ENCODE measurements at regions not wholly inside any gene's neighbourhood (a gene's known extent, or its start where the extent isn't known, plus 50 kb on each side); places are given as distances from the start of the nearest gene placed in this dataset.
"Not testable (repeated sequence)": the region's sequence is repeated elsewhere in the genome, so short reads cannot be mapped to it uniquely, and the experiment has no call there.

DNA sequence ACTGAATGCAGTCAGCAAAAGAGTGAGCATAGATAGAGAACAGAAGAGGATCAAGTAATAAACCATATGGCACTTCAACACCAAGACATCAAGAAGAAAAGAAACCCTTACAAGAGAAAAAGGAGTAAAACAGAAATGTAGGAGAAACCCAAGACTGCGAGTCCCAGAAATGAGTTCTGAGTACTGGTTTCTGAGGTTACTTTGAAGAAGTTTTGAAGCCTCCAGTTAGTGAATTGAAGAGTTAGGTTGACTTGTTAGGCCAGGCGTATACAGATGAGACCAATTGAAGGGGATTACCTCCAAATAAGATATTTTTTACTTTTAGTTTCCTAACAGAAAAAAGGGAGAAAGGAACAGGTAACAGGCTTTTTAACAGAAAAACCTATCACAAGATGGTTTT lies 162.2 kb upstream of the SSTR1 start:
- Histone ChIP-seq H3K27ac (no peak overlapping the region), H3K4me1 (no peaks in the 10 kb centered on the region), H3K9me3 (no peaks in the 10 kb centered on the region), H3K27me3 (no peaks in the 10 kb centered on the region), H3K36me3 (no peaks in the 10 kb centered on the region), H3K4me3 (no peak overlapping the region)
- DNase-seq (ENCODE audit: low spot score in 2 of 2): no peak
- TF ChIP-seq, protein P1, sequence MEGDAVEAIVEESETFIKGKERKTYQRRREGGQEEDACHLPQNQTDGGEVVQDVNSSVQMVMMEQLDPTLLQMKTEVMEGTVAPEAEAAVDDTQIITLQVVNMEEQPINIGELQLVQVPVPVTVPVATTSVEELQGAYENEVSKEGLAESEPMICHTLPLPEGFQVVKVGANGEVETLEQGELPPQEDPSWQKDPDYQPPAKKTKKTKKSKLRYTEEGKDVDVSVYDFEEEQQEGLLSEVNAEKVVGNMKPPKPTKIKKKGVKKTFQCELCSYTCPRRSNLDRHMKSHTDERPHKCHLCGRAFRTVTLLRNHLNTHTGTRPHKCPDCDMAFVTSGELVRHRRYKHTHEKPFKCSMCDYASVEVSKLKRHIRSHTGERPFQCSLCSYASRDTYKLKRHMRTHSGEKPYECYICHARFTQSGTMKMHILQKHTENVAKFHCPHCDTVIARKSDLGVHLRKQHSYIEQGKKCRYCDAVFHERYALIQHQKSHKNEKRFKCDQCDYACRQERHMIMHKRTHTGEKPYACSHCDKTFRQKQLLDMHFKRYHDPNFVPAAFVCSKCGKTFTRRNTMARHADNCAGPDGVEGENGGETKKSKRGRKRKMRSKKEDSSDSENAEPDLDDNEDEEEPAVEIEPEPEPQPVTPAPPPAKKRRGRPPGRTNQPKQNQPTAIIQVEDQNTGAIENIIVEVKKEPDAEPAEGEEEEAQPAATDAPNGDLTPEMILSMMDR (IDR thresholded peaks at IDR 0.05): no peak
- TF ChIP-seq EP300 (IDR thresholded peaks at IDR 0.05): no peak
- TF ChIP-seq POLR2AphosphoS5 (IDR thresholded peaks at IDR 0.05): no peak
- TF ChIP-seq POLR2A (IDR thresholded peaks at IDR 0.05): no peak
- WGBS: 86% methylated on average over 2 of the region's 2 CpGs

- no peak for TF ChIP-seq EP300 (IDR thresholded peaks at IDR 0.05)
- no peak overlapping the region for H3K4me3 ChIP-seq
- no peaks in the 10 kb centered on the region for H3K4me1 ChIP-seq
- no peaks in the 10 kb centered on the region for H3K9me3 ChIP-seq
- H3K27me3 ChIP-seq: no peaks in the 10 kb centered on the region
- WGBS: 84% methylated on average over 2 of the region's 2 CpGs
- DNase-seq (ENCODE audit: low spot score in 2 of 2): no peak
- H3K27ac ChIP-seq: no peak overlapping the region
- H3K36me3 ChIP-seq: no peaks in the 10 kb centered on the region
These were observed 161.5 kb upstream of the SSTR1 start for GRCh38 chr14:38046160-38046559.

- Histone ChIP-seq H3K9me3 (no peaks in the 10 kb centered on the region), H3K27ac (no peak overlapping the region), H3K27me3 (no peaks in the 10 kb centered on the region), H3K4me1 (no peaks in the 10 kb centered on the region), H3K4me3 (no peak overlapping the region), H3K36me3 (no peaks in the 10 kb centered on the region)
- TF ChIP-seq EP300 (IDR thresholded peaks at IDR 0.05) (no peak), POLR2AphosphoS5 (IDR thresholded peaks at IDR 0.05) (no peak), POLR2A (IDR thresholded peaks at IDR 0.05) (no peak)
- TF ChIP-seq, protein P1 (IDR thresholded peaks at IDR 0.05): no peak
- DNase-seq (ENCODE audit: low spot score in 2 of 2): no peak
- 67% methylated on average over 2 of the region's 2 CpGs for WGBS
These were observed 160.4 kb upstream of the SSTR1 start for GRCh38 chr14:38047195-38047902.

- no peaks in the 10 kb centered on the region for H3K9me3 ChIP-seq
- H3K36me3 ChIP-seq: no peaks in the 10 kb centered on the region
- H3K27ac ChIP-seq: no peak overlapping the region
- no peaks in the 10 kb centered on the region for H3K27me3 ChIP-seq
- TF ChIP-seq EP300 (IDR thresholded peaks at IDR 0.05): no peak
- no peak for TF ChIP-seq POLR2AphosphoS5 (IDR thresholded peaks at IDR 0.05)
- no peak for TF ChIP-seq POLR2A (IDR thresholded peaks at IDR 0.05)
- TF ChIP-seq, protein P1 (IDR thresholded peaks at IDR 0.05): no peak
- no peaks in the 10 kb centered on the region for H3K4me1 ChIP-seq
- DNase-seq (ENCODE audit: low spot score in 2 of 2): no peak
- no peak overlapping the region for H3K4me3 ChIP-seq
These were observed 154.0 kb upstream of the SSTR1 start for GRCh38 chr14:38053666-38054065.

GRCh38 chr14:38056270-38056669 lies 151.4 kb upstream of the SSTR1 start:
- H3K4me3 ChIP-seq: no peak overlapping the region
- no peak for TF ChIP-seq POLR2AphosphoS5 (IDR thresholded peaks at IDR 0.05)
- TF ChIP-seq EP300 (IDR thresholded peaks at IDR 0.05): no peak
- TF ChIP-seq, protein P1 (IDR thresholded peaks at IDR 0.05): no peak

DNA sequence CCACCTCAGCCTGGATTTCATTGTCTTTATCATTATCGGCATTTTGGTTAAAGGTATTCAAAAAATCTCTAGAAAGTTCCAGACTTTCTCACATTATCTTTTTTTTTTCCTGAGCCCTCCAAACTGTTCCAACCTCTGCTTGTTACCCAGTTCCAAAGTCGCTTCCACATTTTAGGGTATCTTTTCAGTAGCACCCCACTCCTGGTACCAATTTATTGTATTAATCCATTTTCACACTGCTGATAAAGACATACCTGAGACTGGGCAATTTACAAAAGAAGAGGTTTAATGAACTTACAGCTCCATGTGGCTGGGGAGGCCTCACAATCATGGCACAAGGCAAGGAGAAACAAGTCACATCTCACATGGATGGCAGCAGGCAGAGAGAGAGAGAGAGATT lies 145.5 kb upstream of the SSTR1 start:
- not testable (repeated sequence) for H3K4me3 ChIP-seq; H3K4me1 ChIP-seq; DNase-seq (ENCODE audit: low spot score in 2 of 2); H3K27ac ChIP-seq; H3K27me3 ChIP-seq; H3K36me3 ChIP-seq
- 73% methylated on average over 2 of the region's 2 CpGs for WGBS
- H3K9me3 ChIP-seq: peaks cover 21% of the 10 kb centered on the region

More at GRCh38 chr14:38056270-38056669, 151.4 kb upstream of the SSTR1 start:
- H3K27ac ChIP-seq: no peak overlapping the region
- no peaks in the 10 kb centered on the region for H3K36me3 ChIP-seq
- H3K4me1 ChIP-seq: no peaks in the 10 kb centered on the region
- no peak for DNase-seq (ENCODE audit: low spot score in 2 of 2)
- peaks cover 6% of the 10 kb centered on the region for H3K9me3 ChIP-seq
- WGBS: 93% methylated on average over 2 of the region's 2 CpGs
- no peaks in the 10 kb centered on the region for H3K27me3 ChIP-seq
